CD14-positive monocyte (primary cell): ENCODE measurements at regions not wholly inside any gene's neighbourhood (a gene's known extent, or its start where the extent isn't known, plus 50 kb on each side); places are given as distances from the start of the nearest gene placed in this dataset.

ENCODE experiments used
- DNase-seq, 3 donors: peaks; one replicate each; pipeline ENCODE4 v3.0.0-alpha.2; 2011 to 2022
- H2AFZ ChIP-seq: 2 replicates; pipeline ENCODE4 v1.6.0; 2012; ENCODE audit warnings: mild to moderate bottlenecking, low read depth, low read length, inconsistent platforms; ENCODE audit not compliant: insufficient read depth, poor library complexity, severe bottlenecking
- H3K27ac ChIP-seq, 2 donors: 1 replicate in 1 of 2; 2 replicates in 1 of 2; pipeline ENCODE4 v1.5.1; 2012 to 2013; ENCODE audit warnings: low read length in 2 of 2, control low read depth in 1 of 2, inconsistent platforms in 1 of 2, low read depth in 1 of 2, mild to moderate bottlenecking in 1 of 2
- H3K27me3 ChIP-seq, 2 donors: one replicate each; pipeline versions ENCODE4 v1.6.0 to v1.6.1; 2011 to 2013; ENCODE audit warnings: low read length in 2 of 2; ENCODE audit not compliant: control insufficient read depth in 2 of 2, insufficient read depth in 2 of 2
- H3K36me3 ChIP-seq, 2 donors: replicated peaks in 1 of 2; 1 replicate in 1 of 2; 2 replicates in 1 of 2; pipeline versions ENCODE4 v1.5.1 to v1.6.1; 2012 to 2013; ENCODE audit warnings: low read length in 2 of 2, control low read depth in 1 of 2, inconsistent platforms in 1 of 2, mild to moderate bottlenecking in 1 of 2; ENCODE audit not compliant: insufficient read depth in 2 of 2, control insufficient read depth in 1 of 2
- H3K4me1 ChIP-seq, 2 donors: 1 replicate in 1 of 2; 2 replicates in 1 of 2; pipeline versions ENCODE4 v1.5.1 to v1.6.1; 2012 to 2013; ENCODE audit warnings: low read length in 2 of 2, control low read depth in 1 of 2, inconsistent platforms in 1 of 2, mild to moderate bottlenecking in 1 of 2, moderate library complexity in 1 of 2; ENCODE audit not compliant: insufficient read depth in 2 of 2, control insufficient read depth in 1 of 2
- H3K4me2 ChIP-seq: replicated peaks from 2 replicates; pipeline ENCODE3; 2012; ENCODE audit warnings: low read length, moderate library complexity, mild to moderate bottlenecking; ENCODE audit not compliant: poor library complexity, severe bottlenecking; ENCODE audit errors: extremely low read depth
- H3K4me3 ChIP-seq, 3 experiments: fragments of 200-600 bp in 1 of 3; sonication (generic) in 1 of 3; replicated peaks in 1 of 3; 1 replicate in 2 of 3; 2 replicates in 1 of 3; pipeline ENCODE4 v1.5.1; 2011 to 2013; ENCODE audit warnings: low read length in 3 of 3, mild to moderate bottlenecking in 3 of 3, control low read depth in 2 of 3, low read depth in 2 of 3, inconsistent platforms in 1 of 3, moderate library complexity in 1 of 3
- H3K79me2 ChIP-seq: 2 replicates; pipeline ENCODE4 v1.6.0; 2012; ENCODE audit warnings: mild to moderate bottlenecking, control low read depth, inconsistent platforms, low read length, moderate library complexity; ENCODE audit not compliant: insufficient read depth
- H3K9ac ChIP-seq: 2 replicates; pipeline ENCODE4 v1.6.0; 2017; ENCODE audit warnings: low read length, mild to moderate bottlenecking; ENCODE audit not compliant: insufficient read depth, poor library complexity, severe bottlenecking
- H3K9me3 ChIP-seq, 2 donors: replicated peaks in 1 of 2; 1 replicate in 1 of 2; 2 replicates in 1 of 2; pipeline versions ENCODE4 v1.5.1 to v1.6.1; 2012 to 2013; ENCODE audit warnings: low read length in 2 of 2, control low read depth in 1 of 2; ENCODE audit not compliant: control insufficient read depth in 1 of 2, insufficient read depth in 1 of 2
- H4K20me1 ChIP-seq: 2 replicates; pipeline ENCODE4 v1.6.0; 2012; ENCODE audit warnings: mild to moderate bottlenecking, low read length, control low read depth, moderate library complexity; ENCODE audit not compliant: insufficient read depth
- H3K27ac Mint-ChIP-seq, 7 donors: one replicate each; pipeline ENCODE4 v1.8.0; 2020; ENCODE audit warnings: mild to moderate bottlenecking in 7 of 7, mixed read lengths in 7 of 7, moderate library complexity in 6 of 7, inconsistent platforms in 2 of 7
- H3K27me3 Mint-ChIP-seq, 3 donors: one replicate each; pipeline ENCODE4 v1.8.0; 2021 to 2022; ENCODE audit warnings: low read depth in 3 of 3, mild to moderate bottlenecking in 3 of 3, mixed read lengths in 3 of 3, moderate library complexity in 3 of 3, inconsistent platforms in 1 of 3
- H3K36me3 Mint-ChIP-seq, 2 donors: one replicate each; pipeline ENCODE4 v1.8.0; 2020; ENCODE audit warnings: mixed read lengths in 2 of 2, inconsistent platforms in 1 of 2, mild to moderate bottlenecking in 1 of 2
- H3K4me1 Mint-ChIP-seq: one replicate; pipeline ENCODE4 v1.8.0; 2020; ENCODE audit warnings: mild to moderate bottlenecking, mixed read lengths
- H3K4me3 Mint-ChIP-seq, 2 donors: one replicate each; pipeline ENCODE4 v1.8.0; 2020; ENCODE audit warnings: mild to moderate bottlenecking in 2 of 2, mixed read lengths in 2 of 2, moderate library complexity in 1 of 2
- H3K9me3 Mint-ChIP-seq, 7 donors: one replicate each; pipeline ENCODE4 v1.8.0; 2020 to 2022; ENCODE audit warnings: mixed read lengths in 7 of 7, mild to moderate bottlenecking in 6 of 7, moderate library complexity in 6 of 7, inconsistent platforms in 2 of 7
- CTCF ChIP-seq: fragments of 200-600 bp; IDR thresholded peaks from one replicate; pipeline ENCODE4 v1.8.0; 2022; ENCODE audit warnings: antibody characterized with exemption, mild to moderate bottlenecking
- WGBS: methylation state at CpG from one replicate; pipeline ENCODE4 v1.1.5; 2013; ENCODE audit warnings: missing lambda C conversion rate; ENCODE audit not compliant: insufficient coverage; 5-methylcytosine and 5-hydroxymethylcytosine counted together
- intact Hi-C, 2 donors: fragments of 100-400 bp; cut with micrococcal nuclease; formaldehyde crosslinking; loops; one replicate each; pipeline versions ENCODE4 v1.15.0 to v1.15.1; 2023

GRCh38 chrX:13397878-13398818 lies 78.3 kb upstream of the ATXN3L start:
- Mint-ChIP-seq H3K4me3 (no peak overlapping the region), H3K36me3 (no peaks in the 10 kb centered on the region), H3K27me3 (peaks cover 0 to 16% (median 0%) of the 10 kb centered on the region in 3 donors), H3K27ac (no peak overlapping the region), H3K4me1 (no peaks in the 10 kb centered on the region), H3K9me3 (peaks cover 0 to 8% (median 5%) of the 10 kb centered on the region in 7 donors)
- WGBS: no CpG with 5 or more reads among the region's 5 CpGs
- H3K27ac ChIP-seq: no peak overlapping the region
- no peak overlapping the region for H2AFZ ChIP-seq
- H3K4me1 ChIP-seq: no peaks in the 10 kb centered on the region
- H3K9ac ChIP-seq: no peak overlapping the region
- DNase-seq: no peak
- no peaks in the 10 kb centered on the region for H3K79me2 ChIP-seq
- peaks cover 0 to 10% of the 10 kb centered on the region in 2 donors for H3K27me3 ChIP-seq
- intact Hi-C loops: no loop called here
- no peaks in the 10 kb centered on the region for H3K9me3 ChIP-seq
- no peaks in the 10 kb centered on the region for H3K36me3 ChIP-seq
- H3K4me2 ChIP-seq: no peak overlapping the region
- H3K4me3 ChIP-seq: no peak overlapping the region
- no peaks in the 10 kb centered on the region for H4K20me1 ChIP-seq
- no peak for TF ChIP-seq CTCF

- no peaks in the 10 kb centered on the region for H3K4me1 Mint-ChIP-seq
- peaks cover 0 to 8% (median 6%) of the 10 kb centered on the region in 7 donors for H3K9me3 Mint-ChIP-seq
These were observed 77.1 kb upstream of the ATXN3L start for GRCh38 chrX:13396924-13397323.

More at GRCh38 chrX:13396924-13397323, 77.1 kb upstream of the ATXN3L start:
- Histone ChIP-seq H3K4me3 (no peak overlapping the region), H4K20me1 (no peaks in the 10 kb centered on the region), H3K4me2 (no peak overlapping the region), H3K36me3 (no peaks in the 10 kb centered on the region), H3K4me1 (no peaks in the 10 kb centered on the region), H3K9me3 (no peaks in the 10 kb centered on the region), H3K27me3 (peaks cover 0 to 10% of the 10 kb centered on the region in 2 donors), H3K27ac (no peak overlapping the region), H2AFZ (no peak overlapping the region), H3K79me2 (no peaks in the 10 kb centered on the region), H3K9ac (no peak overlapping the region)
- no peak for DNase-seq
- TF ChIP-seq CTCF: no peak
- Mint-ChIP-seq H3K27me3 (peaks cover 0 to 16% (median 0%) of the 10 kb centered on the region in 3 donors), H3K4me3 (no peak overlapping the region), H3K27ac (no peak overlapping the region), H3K36me3 (no peaks in the 10 kb centered on the region)
- intact Hi-C loops: no loop called here
